HK-2 (cell line): ENCODE measurements at regions not wholly inside any gene's neighbourhood (a gene's known extent, or its start where the extent isn't known, plus 50 kb on each side); places are given as distances from the start of the nearest gene placed in this dataset.
"Not testable (repeated sequence)": the region's sequence is repeated elsewhere in the genome, so short reads cannot be mapped to it uniquely, and the experiment has no call there.

Experiments used
- DNase-seq: peaks from one replicate; pipeline ENCODE4 v3.0.0-alpha.2; 2018; ENCODE audit not compliant: unreplicated experiment

- DNase-seq, result peak; percentile 21
Measured at GRCh38 chr3:194043516-194043915, 92.4 kb upstream of the HES1 start.

GRCh38 chr3:194045289-194045688 lies 90.7 kb upstream of the HES1 start:
- DNase-seq, result no peak

GRCh38 chr3:194045919-194046318 lies 90.0 kb upstream of the HES1 start:
- no peak for DNase-seq

- no peak for DNase-seq
Measured at GRCh38 chr3:194046531-194046930, 89.4 kb upstream of the HES1 start.

- DNase-seq, result no peak
Measured at GRCh38 chr3:194046995-194047645, 88.8 kb upstream of the HES1 start.

- DNase-seq, result no peak
Measured at GRCh38 chr3:194049394-194049793, 86.6 kb upstream of the HES1 start.

GRCh38 chr3:194050782-194051320 lies 85.1 kb upstream of the HES1 start:
- DNase-seq, result no peak

- DNase-seq, result no peak
Measured at GRCh38 chr3:194051366-194052149, 84.4 kb upstream of the HES1 start.

- DNase-seq, result no peak
Measured at GRCh38 chr3:194053136-194053535, 82.8 kb upstream of the HES1 start.

- DNase-seq, result no peak
Measured at GRCh38 chr3:194054016-194054415, 81.9 kb upstream of the HES1 start.

- DNase-seq, result no peak
Measured at GRCh38 chr3:194054540-194054939, 81.4 kb upstream of the HES1 start.

- no peak for DNase-seq
Measured at GRCh38 chr3:194054961-194055360, 81.0 kb upstream of the HES1 start.

- DNase-seq, result not testable (repeated sequence)
Measured at GRCh38 chr3:194056323-194056722, 79.6 kb upstream of the HES1 start.

- no peak for DNase-seq
Measured at GRCh38 chr3:194056731-194057415, 79.1 kb upstream of the HES1 start.

- no peak for DNase-seq
Measured at GRCh38 chr3:194057570-194058188, 78.3 kb upstream of the HES1 start.

- no peak for DNase-seq
Measured at GRCh38 chr3:194058189-194058571, 77.8 kb upstream of the HES1 start.

GRCh38 chr3:194058753-194059152 lies 77.2 kb upstream of the HES1 start:
- DNase-seq, result no peak

GRCh38 chr3:194061421-194062030 lies 74.4 kb upstream of the HES1 start:
- no peak for DNase-seq

- no peak for DNase-seq
Measured at GRCh38 chr3:194062830-194063229, 73.1 kb upstream of the HES1 start.

GRCh38 chr3:194064380-194065332 lies 71.3 kb upstream of the HES1 start:
- no peak for DNase-seq

GRCh38 chr3:194067327-194067726 lies 68.6 kb upstream of the HES1 start:
- DNase-seq, result not testable (repeated sequence)
